Stomach (tissue), 8 donors: ENCODE measurements at regions not wholly inside any gene's neighbourhood (a gene's known extent, or its start where the extent isn't known, plus 50 kb on each side); places are given as distances from the start of the nearest gene placed in this dataset.

ENCODE experiments used
- DNase-seq, 2 donors: peaks; one replicate each; pipeline versions ENCODE4 v3.0.0 to v3.0.0-alpha.2; 2013 to 2019
- H3K27ac ChIP-seq, 5 donors: fragments of 200-600 bp in 4 of 5; sonication (generic) in 4 of 5; one replicate each; pipeline ENCODE4 v1.5.1; 2013 to 2019; ENCODE audit warnings: mild to moderate bottlenecking in 1 of 5, moderate library complexity in 1 of 5
- H3K27me3 ChIP-seq, 3 donors: fragments of 200-600 bp; sonication (generic); one replicate each; pipeline ENCODE4 v1.5.1; 2017 to 2019; ENCODE audit warnings: mixed run types in 1 of 3
- H3K36me3 ChIP-seq, 4 donors: fragments of 200-600 bp; sonication (generic); 1 replicate in 3 of 4; 2 replicates in 1 of 4; pipeline ENCODE4 v1.5.1; 2016 to 2019
- H3K4me1 ChIP-seq, 4 donors: fragments of 200-600 bp; sonication (generic); one replicate each; pipeline ENCODE4 v1.5.1; 2016 to 2019
- H3K4me3 ChIP-seq, 4 donors: fragments of 200-600 bp; sonication (generic) in 3 of 4; one replicate each; pipeline ENCODE4 v1.5.1; 2016 to 2019; ENCODE audit warnings: mild to moderate bottlenecking in 1 of 4
- H3K9me3 ChIP-seq, 4 donors: fragments of 200-600 bp; sonication (generic); one replicate each; pipeline ENCODE4 v1.5.1; 2016 to 2019
- CTCF ChIP-seq, 7 experiments: fragments of 450-650 bp in 4 of 7; fragments of 200-600 bp in 3 of 7; sonication (generic) in 3 of 7; IDR thresholded peaks; one replicate each; pipeline ENCODE4 v1.5.1; 2016 to 2019; ENCODE audit warnings: antibody characterized with exemption in 7 of 7, control low read depth in 2 of 7, mild to moderate bottlenecking in 1 of 7
- EP300 ChIP-seq: sonication (generic); formaldehyde crosslinking; IDR thresholded peaks from one replicate; pipeline ENCODE4 v1.6.1; 2017; ENCODE audit warnings: antibody characterized with exemption
- POLR2A ChIP-seq, 4 donors: fragments of 450-650 bp; IDR thresholded peaks; one replicate each; pipeline ENCODE4 v1.6.1; 2016; ENCODE audit warnings: antibody characterized with exemption in 4 of 4, control low read depth in 2 of 4, mild to moderate bottlenecking in 1 of 4, moderate library complexity in 1 of 4
- POLR2AphosphoS5 ChIP-seq, 3 donors: sonication (generic); formaldehyde crosslinking; IDR thresholded peaks; one replicate each; pipeline ENCODE4 v1.6.1; 2016; ENCODE audit warnings: antibody characterized with exemption in 3 of 3
- WGBS, 5 donors: extraction: QIAGEN DNeasy Blood & Tissue Kit in 3 of 5; methylation state at CpG; one replicate each; pipeline versions ENCODE4 v1.1.5 to v1.1.7; 2013 to 2018; 5-methylcytosine and 5-hydroxymethylcytosine counted together
- intact Hi-C: fragments of 100-400 bp; cut with DNase I; formaldehyde crosslinking; loops from one replicate; pipeline ENCODE4 v1.15.1; 2023; ENCODE audit warnings: low total_unique reads
- donor health status: healthy with polysubstance abuse.
- donor health status: Bipolar disorder and iron deficiency.
- donor health status: healthy.

GRCh38 chr13:90070362-90070761 lies 1277.1 kb upstream of the MIR17HG start:
- Histone ChIP-seq H3K36me3 (no peaks in the 10 kb centered on the region), H3K27ac (no peak overlapping the region), H3K4me3 (no peak overlapping the region), H3K4me1 (no peaks in the 10 kb centered on the region), H3K27me3 (no peaks in the 10 kb centered on the region), H3K9me3 (peaks cover 0 to 12% (median 0%) of the 10 kb centered on the region in 4 donors)
- WGBS, 5 donors = 19 to 69% (median 48%) methylated on average over 1 of the region's 1 CpG
- DNase-seq = peak in 1 of 2 donors; percentile 13
- TF ChIP-seq POLR2AphosphoS5 (IDR thresholded peaks at IDR 0.05) (no peak), EP300 (no peak), CTCF (IDR thresholded peaks at IDR 0.05) (no peak), POLR2A (IDR thresholded peaks at IDR 0.05) (no peak)
- intact Hi-C loops = no loop called here

- 20 to 66% (median 39%) methylated on average over 4 of the region's 4 CpGs for WGBS, 5 donors
- Histone ChIP-seq H3K4me3 (no peak overlapping the region), H3K9me3 (peaks cover 0 to 12% (median 0%) of the 10 kb centered on the region in 4 donors), H3K27me3 (no peaks in the 10 kb centered on the region), H3K4me1 (no peaks in the 10 kb centered on the region), H3K36me3 (no peaks in the 10 kb centered on the region), H3K27ac (no peak overlapping the region)
- intact Hi-C loops = no loop called here
- TF ChIP-seq EP300 (no peak), CTCF (IDR thresholded peaks at IDR 0.05) (no peak), POLR2A (IDR thresholded peaks at IDR 0.05) (no peak), POLR2AphosphoS5 (IDR thresholded peaks at IDR 0.05) (no peak)
- no peak for DNase-seq
These were observed 1276.5 kb upstream of the MIR17HG start for GRCh38 chr13:90070837-90071525.

GRCh38 chr13:90084684-90085290 lies 1262.7 kb upstream of the MIR17HG start:
- Histone ChIP-seq H3K27ac (no peak overlapping the region), H3K4me3 (no peak overlapping the region), H3K27me3 (no peaks in the 10 kb centered on the region), H3K9me3 (no peaks in the 10 kb centered on the region), H3K4me1 (no peaks in the 10 kb centered on the region), H3K36me3 (no peaks in the 10 kb centered on the region)
- peak in 1 of 2 donors; percentile 7 for DNase-seq
- intact Hi-C loops = no loop called here
- WGBS, 5 donors = 82 to 95% (median 89%) methylated on average over 1 of the region's 1 CpG
- TF ChIP-seq POLR2AphosphoS5 (IDR thresholded peaks at IDR 0.05) (no peak), EP300 (no peak), CTCF (IDR thresholded peaks at IDR 0.05) (no peak), POLR2A (IDR thresholded peaks at IDR 0.05) (no peak)

GRCh38 chr13:90089051-90089450 lies 1258.4 kb upstream of the MIR17HG start:
- Histone ChIP-seq H3K4me1 (no peaks in the 10 kb centered on the region), H3K27me3 (no peaks in the 10 kb centered on the region), H3K36me3 (no peaks in the 10 kb centered on the region), H3K9me3 (no peaks in the 10 kb centered on the region), H3K27ac (no peak overlapping the region), H3K4me3 (no peak overlapping the region)
- TF ChIP-seq POLR2A (IDR thresholded peaks at IDR 0.05) = no peak
- no peak for TF ChIP-seq CTCF (IDR thresholded peaks at IDR 0.05)
- no peak for TF ChIP-seq EP300
- TF ChIP-seq POLR2AphosphoS5 (IDR thresholded peaks at IDR 0.05) = no peak
- WGBS, 5 donors = 78 to 96% (median 94%) methylated on average over 3 of the region's 3 CpGs
- no peak for DNase-seq
- intact Hi-C loops = no loop called here
